Panc1 (cell line): ENCODE measurements at regions not wholly inside any gene's neighbourhood (a gene's known extent, or its start where the extent isn't known, plus 50 kb on each side); places are given as distances from the start of the nearest gene placed in this dataset.

Experiments
- ATAC-seq: fragments of 200-7000 bp; cut with Tn5 transposase; 2 replicates; pipeline ENCODE4 v1.9.1; 2020; ENCODE audit warnings: mild to moderate bottlenecking, moderate library complexity
- BruUV-seq: library from RNA; stranded (reverse); fragments of 400-500 nt; replicated peaks from 2 replicates; lab custom pipeline; 2021; lab: Mats Ljungman, UMichigan
- CTCF ChIA-PET: fragments of 300-600 bp; sonication (Branson Sonifier 250); formaldehyde crosslinking; loops from one replicate; lab custom pipeline; 2022; ENCODE audit warnings: antibody characterized with exemption; lab: Charles Lee
- POLR2A ChIA-PET: fragments of 300-600 bp; sonication (Branson Sonifier 250); formaldehyde crosslinking; loops from one replicate; lab custom pipeline; 2022; ENCODE audit warnings: antibody characterized with exemption; lab: Charles Lee
- DNase-seq: peaks from one replicate; pipeline ENCODE4 v3.0.0-alpha.2; 2010; ENCODE audit warnings: low read depth, low spot score
- H3K27ac ChIP-seq: 2 replicates; pipeline ENCODE4 v1.5.1; 2011; ENCODE audit warnings: mild to moderate bottlenecking, low read length, inconsistent platforms
- H3K27me3 ChIP-seq: fragments of 200-500 bp; sonication (Bioruptor generic); 2 replicates; pipeline ENCODE4 v1.6.0; 2014; ENCODE audit warnings: low read length, inconsistent platforms; ENCODE audit not compliant: control insufficient read depth, insufficient read depth
- H3K36me3 ChIP-seq: fragments of 200-500 bp; sonication (Bioruptor generic); 2 replicates; pipeline ENCODE4 v1.5.1; 2014; ENCODE audit warnings: inconsistent platforms, mild to moderate bottlenecking, low read length, moderate library complexity; ENCODE audit not compliant: control insufficient read depth, insufficient read depth
- H3K4me1 ChIP-seq: 2 replicates; pipeline ENCODE4 v1.5.1; 2011; ENCODE audit warnings: inconsistent platforms, mild to moderate bottlenecking, low read length, moderate library complexity; ENCODE audit not compliant: control insufficient read depth, insufficient read depth
- H3K4me3 ChIP-seq, 2 experiments: 2 replicates each; pipeline ENCODE4 v1.5.1; 2011 to 2012; ENCODE audit warnings: low read depth in 2 of 2, low read length in 2 of 2, mild to moderate bottlenecking in 2 of 2, inconsistent platforms in 1 of 2, moderate library complexity in 1 of 2
- H3K9me3 ChIP-seq: fragments of 200-500 bp; sonication (Bioruptor generic); 2 replicates; pipeline ENCODE4 v1.5.1; 2014; ENCODE audit warnings: low read depth, mild to moderate bottlenecking, inconsistent platforms, low read length, moderate library complexity; ENCODE audit not compliant: control insufficient read depth, insufficient read depth
- POLR2AphosphoS5 ChIP-seq: IDR thresholded peaks from 2 replicates; pipeline ENCODE4 v1.6.1; 2012; ENCODE audit warnings: mild to moderate bottlenecking, low read depth, low read length, moderate library complexity
- SIN3A ChIP-seq: IDR thresholded peaks from 2 replicates; pipeline ENCODE4 v1.6.1; 2012; ENCODE audit warnings: low read depth, mild to moderate bottlenecking, low read length, moderate library complexity, borderline replicate concordance; ENCODE audit not compliant: insufficient read depth
- TCF7L2 ChIP-seq: IDR thresholded peaks from 2 replicates; pipeline ENCODE4 v1.6.1; 2011; ENCODE audit warnings: mild to moderate bottlenecking, low read depth, low read length, inconsistent platforms
- in situ Hi-C: cut with HindIII; loops from 2 replicates; pipeline ENCODE4 v1.10.0; 2016; ENCODE audit warnings: low sequenced_read_pairs, low pct_unique_long_range_greater_than_20kb
- intact Hi-C: fragments of 100-400 bp; cut with micrococcal nuclease; formaldehyde crosslinking; loops from one replicate; pipeline ENCODE4 v1.10.0; 2022; ENCODE audit not compliant: unreplicated experiment
- TF ChIP-seq, protein P1 (sequence below): fragments of 450-650 bp; IDR thresholded peaks from 2 replicates; pipeline ENCODE4 v1.5.1; 2017; ENCODE audit warnings: mild to moderate bottlenecking
- TF ChIP-seq, protein P2 (sequence below), 2 experiments: IDR thresholded peaks; 2 replicates each; pipeline ENCODE4 v1.6.1; 2011 to 2012; ENCODE audit warnings: low read depth in 2 of 2, control low read depth in 1 of 2, low read length in 1 of 2, mild to moderate bottlenecking in 1 of 2, moderate library complexity in 1 of 2; ENCODE audit not compliant: insufficient read depth in 1 of 2

DNA sequence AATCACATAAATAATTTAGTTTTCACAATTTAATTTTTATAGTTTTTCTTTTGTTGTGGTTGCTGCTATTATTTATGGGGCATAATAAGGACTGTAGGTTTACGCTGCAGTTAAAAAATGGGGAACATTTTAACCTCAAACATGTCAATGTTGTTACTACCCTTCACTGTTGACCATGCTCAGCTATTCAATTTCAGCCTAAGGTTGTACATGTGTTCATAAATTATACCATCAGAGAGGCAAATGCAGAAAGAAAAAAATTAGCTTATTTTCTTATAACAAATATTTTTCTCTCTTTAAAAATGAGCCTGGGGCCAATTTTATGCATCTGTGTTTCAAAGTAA is 110.1 kb upstream of the PITRM1 start:
- H3K4me3 ChIP-seq, result no peak overlapping the region
- CTCF ChIA-PET, result no interaction called here
- no TSS peak for BruUV-seq
- no peaks in the 10 kb centered on the region for H3K4me1 ChIP-seq
- no peak for DNase-seq
- no peak for ATAC-seq
- no peaks in the 10 kb centered on the region for H3K36me3 ChIP-seq
- in situ Hi-C loops, result no loop called here
- H3K9me3 ChIP-seq, result no peaks in the 10 kb centered on the region
- no peak overlapping the region for H3K27ac ChIP-seq
- intact Hi-C loops, result no loop called here
- POLR2A ChIA-PET, result no interaction called here
- TF ChIP-seq TCF7L2 (no peak), POLR2AphosphoS5 (no peak)
- TF ChIP-seq, protein P1, sequence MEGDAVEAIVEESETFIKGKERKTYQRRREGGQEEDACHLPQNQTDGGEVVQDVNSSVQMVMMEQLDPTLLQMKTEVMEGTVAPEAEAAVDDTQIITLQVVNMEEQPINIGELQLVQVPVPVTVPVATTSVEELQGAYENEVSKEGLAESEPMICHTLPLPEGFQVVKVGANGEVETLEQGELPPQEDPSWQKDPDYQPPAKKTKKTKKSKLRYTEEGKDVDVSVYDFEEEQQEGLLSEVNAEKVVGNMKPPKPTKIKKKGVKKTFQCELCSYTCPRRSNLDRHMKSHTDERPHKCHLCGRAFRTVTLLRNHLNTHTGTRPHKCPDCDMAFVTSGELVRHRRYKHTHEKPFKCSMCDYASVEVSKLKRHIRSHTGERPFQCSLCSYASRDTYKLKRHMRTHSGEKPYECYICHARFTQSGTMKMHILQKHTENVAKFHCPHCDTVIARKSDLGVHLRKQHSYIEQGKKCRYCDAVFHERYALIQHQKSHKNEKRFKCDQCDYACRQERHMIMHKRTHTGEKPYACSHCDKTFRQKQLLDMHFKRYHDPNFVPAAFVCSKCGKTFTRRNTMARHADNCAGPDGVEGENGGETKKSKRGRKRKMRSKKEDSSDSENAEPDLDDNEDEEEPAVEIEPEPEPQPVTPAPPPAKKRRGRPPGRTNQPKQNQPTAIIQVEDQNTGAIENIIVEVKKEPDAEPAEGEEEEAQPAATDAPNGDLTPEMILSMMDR, result no peak
- TF ChIP-seq, protein P2, sequence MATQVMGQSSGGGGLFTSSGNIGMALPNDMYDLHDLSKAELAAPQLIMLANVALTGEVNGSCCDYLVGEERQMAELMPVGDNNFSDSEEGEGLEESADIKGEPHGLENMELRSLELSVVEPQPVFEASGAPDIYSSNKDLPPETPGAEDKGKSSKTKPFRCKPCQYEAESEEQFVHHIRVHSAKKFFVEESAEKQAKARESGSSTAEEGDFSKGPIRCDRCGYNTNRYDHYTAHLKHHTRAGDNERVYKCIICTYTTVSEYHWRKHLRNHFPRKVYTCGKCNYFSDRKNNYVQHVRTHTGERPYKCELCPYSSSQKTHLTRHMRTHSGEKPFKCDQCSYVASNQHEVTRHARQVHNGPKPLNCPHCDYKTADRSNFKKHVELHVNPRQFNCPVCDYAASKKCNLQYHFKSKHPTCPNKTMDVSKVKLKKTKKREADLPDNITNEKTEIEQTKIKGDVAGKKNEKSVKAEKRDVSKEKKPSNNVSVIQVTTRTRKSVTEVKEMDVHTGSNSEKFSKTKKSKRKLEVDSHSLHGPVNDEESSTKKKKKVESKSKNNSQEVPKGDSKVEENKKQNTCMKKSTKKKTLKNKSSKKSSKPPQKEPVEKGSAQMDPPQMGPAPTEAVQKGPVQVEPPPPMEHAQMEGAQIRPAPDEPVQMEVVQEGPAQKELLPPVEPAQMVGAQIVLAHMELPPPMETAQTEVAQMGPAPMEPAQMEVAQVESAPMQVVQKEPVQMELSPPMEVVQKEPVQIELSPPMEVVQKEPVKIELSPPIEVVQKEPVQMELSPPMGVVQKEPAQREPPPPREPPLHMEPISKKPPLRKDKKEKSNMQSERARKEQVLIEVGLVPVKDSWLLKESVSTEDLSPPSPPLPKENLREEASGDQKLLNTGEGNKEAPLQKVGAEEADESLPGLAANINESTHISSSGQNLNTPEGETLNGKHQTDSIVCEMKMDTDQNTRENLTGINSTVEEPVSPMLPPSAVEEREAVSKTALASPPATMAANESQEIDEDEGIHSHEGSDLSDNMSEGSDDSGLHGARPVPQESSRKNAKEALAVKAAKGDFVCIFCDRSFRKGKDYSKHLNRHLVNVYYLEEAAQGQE (IDR thresholded peaks at IDR 0.05; ENCODE audit: insufficient read depth in 1 of 2, low read depth in 2 of 2, low read length in 1 of 2), result no peak
- no peaks in the 10 kb centered on the region for H3K27me3 ChIP-seq

DNA sequence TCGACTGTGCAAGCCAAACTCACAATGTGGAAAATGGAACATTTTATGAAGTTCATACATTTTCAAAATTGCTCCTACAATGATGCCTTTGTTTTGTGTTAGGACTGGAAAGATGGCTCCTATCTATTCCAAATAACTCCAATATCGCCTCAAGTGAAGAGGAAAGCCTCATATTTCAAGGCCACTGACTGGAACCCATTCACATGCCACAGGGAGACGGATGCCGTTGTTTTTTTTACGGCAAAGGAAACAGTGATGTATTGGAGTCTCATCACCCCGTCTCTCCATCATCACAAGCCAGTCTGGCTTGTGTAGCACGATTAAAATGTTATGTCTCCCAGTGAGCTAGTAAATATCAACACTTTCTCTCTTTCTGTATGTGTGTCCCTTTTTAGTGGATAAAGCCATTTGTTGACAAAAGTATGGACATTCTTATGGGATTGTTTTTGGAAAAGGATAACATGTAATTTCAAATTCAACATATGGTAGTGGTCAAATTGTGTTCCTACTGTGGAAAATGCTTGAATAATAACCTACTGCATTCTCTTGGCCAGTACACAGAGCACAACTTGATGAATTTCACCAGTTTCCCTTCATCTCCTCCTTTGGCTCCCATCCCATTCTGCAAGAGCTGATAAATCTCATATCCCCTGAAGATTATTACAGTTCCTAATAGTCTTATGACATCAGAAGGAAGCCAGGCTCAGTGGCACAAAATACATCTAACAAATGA is 109.5 kb upstream of the PITRM1 start:
- in situ Hi-C loops, result no loop called here
- ChIA-PET POLR2A (no interaction called here), CTCF (no interaction called here)
- TF ChIP-seq SIN3A, result no peak
- TF ChIP-seq, protein P2 (IDR thresholded peaks at IDR 0.05; ENCODE audit: insufficient read depth in 1 of 2, low read depth in 2 of 2, low read length in 1 of 2), result no peak
- no peak for TF ChIP-seq POLR2AphosphoS5
- TF ChIP-seq TCF7L2, result no peak
- TF ChIP-seq, protein P1, result no peak
- BruUV-seq, result no TSS peak
- intact Hi-C loops, result no loop called here
- Histone ChIP-seq H3K36me3 (no peaks in the 10 kb centered on the region), H3K9me3 (no peaks in the 10 kb centered on the region), H3K27ac (no peak overlapping the region), H3K4me1 (no peaks in the 10 kb centered on the region), H3K4me3 (no peak overlapping the region), H3K27me3 (no peaks in the 10 kb centered on the region)
- no peak for ATAC-seq
- no peak for DNase-seq
